Fibroblast of pulmonary artery (primary cell): ENCODE measurements at regions not wholly inside any gene's neighbourhood (a gene's known extent, or its start where the extent isn't known, plus 50 kb on each side); places are given as distances from the start of the nearest gene placed in this dataset.

Source experiments
- DNase-seq: peaks from one replicate; pipeline ENCODE4 v3.0.0-alpha.2; 2010; ENCODE audit warnings: low read depth
- H3K4me3 ChIP-seq: replicated peaks from 2 replicates; pipeline ENCODE4 v1.5.1; 2011; ENCODE audit warnings: low read depth, mild to moderate bottlenecking, control low read depth, low read length, moderate library complexity
- CTCF ChIP-seq: IDR thresholded peaks from 2 replicates; pipeline ENCODE4 v1.5.1; 2011; ENCODE audit warnings: mild to moderate bottlenecking, control low read depth, low read length, inconsistent platforms; ENCODE audit errors: missing control alignments

- H3K4me3 ChIP-seq = no peak overlapping the region
- DNase-seq = no peak
- TF ChIP-seq CTCF = no peak
Measured at GRCh38 chr1:38522915-38523567, 336.5 kb downstream of the RRAGC start.

GRCh38 chr1:38516560-38516959, 343.0 kb downstream of the RRAGC start:
- no peak for DNase-seq
- no peak for TF ChIP-seq CTCF
- no peak overlapping the region for H3K4me3 ChIP-seq

GRCh38 chr1:38512789-38513188, 346.8 kb downstream of the RRAGC start:
- DNase-seq = no peak
- no peak for TF ChIP-seq CTCF
- no peak overlapping the region for H3K4me3 ChIP-seq

GRCh38 chr1:38512024-38512767, 347.4 kb downstream of the RRAGC start:
- no peak overlapping the region for H3K4me3 ChIP-seq
- no peak for DNase-seq
- no peak for TF ChIP-seq CTCF

GRCh38 chr1:38508232-38508631, 351.3 kb downstream of the RRAGC start:
- H3K4me3 ChIP-seq = no peak overlapping the region
- DNase-seq = no peak
- no peak for TF ChIP-seq CTCF

- no peak for TF ChIP-seq CTCF
- H3K4me3 ChIP-seq = no peak overlapping the region
- DNase-seq = no peak
Measured at GRCh38 chr1:38507563-38507962, 352.0 kb downstream of the RRAGC start.
